ENCODE measurements at regions not wholly inside any gene's neighbourhood (a gene's known extent, or its start where the extent isn't known, plus 50 kb on each side); places are given as distances from the start of the nearest gene placed in this dataset.

- TF ChIP-seq CTCF (IDR thresholded peaks at IDR 0.05; ENCODE audit: low read length) (no peak), EZH2 (IDR thresholded peaks at IDR 0.05; ENCODE audit: borderline replicate concordance, low read length) (no peak)
Observed at GRCh38 chr15:29530966-29531365, 261.3 kb upstream of the NSMCE3 start.
